ENCODE measurements at regions not wholly inside any gene's neighbourhood (a gene's known extent, or its start where the extent isn't known, plus 50 kb on each side); places are given as distances from the start of the nearest gene placed in this dataset.

- no peak overlapping the region for H3K4me3 Mint-ChIP-seq (ENCODE audit: low read depth)
- H3K4me1 Mint-ChIP-seq (ENCODE audit: low read depth) = no peaks in the 10 kb centered on the region
- no peaks in the 10 kb centered on the region for H3K27me3 Mint-ChIP-seq (ENCODE audit: low read depth)
- H3K36me3 Mint-ChIP-seq (ENCODE audit: low read depth) = no peaks in the 10 kb centered on the region
- peaks cover 8% of the 10 kb centered on the region for H3K9me3 Mint-ChIP-seq
- H3K27ac Mint-ChIP-seq = no peak overlapping the region
- DNase-seq (ENCODE audit: low spot score) = no peak
- intact Hi-C loops (cut with micrococcal nuclease) = no loop called here
Measured at GRCh38 chr7:81549484-81550016, 220.3 kb downstream of the HGF start.

GRCh38 chr7:81534996-81535395 lies 234.9 kb downstream of the HGF start:
- Mint-ChIP-seq H3K4me3 (ENCODE audit: low read depth) (no peak overlapping the region), H3K36me3 (ENCODE audit: low read depth) (no peaks in the 10 kb centered on the region), H3K27ac (no peak overlapping the region), H3K9me3 (no peaks in the 10 kb centered on the region), H3K4me1 (ENCODE audit: low read depth) (no peaks in the 10 kb centered on the region), H3K27me3 (ENCODE audit: low read depth) (no peaks in the 10 kb centered on the region)
- intact Hi-C loops (cut with micrococcal nuclease) = no loop called here
- DNase-seq (ENCODE audit: low spot score) = no peak

- Mint-ChIP-seq H3K4me1 (ENCODE audit: low read depth) (no peaks in the 10 kb centered on the region), H3K36me3 (ENCODE audit: low read depth) (no peaks in the 10 kb centered on the region), H3K27ac (no peak overlapping the region), H3K4me3 (ENCODE audit: low read depth) (no peak overlapping the region), H3K27me3 (ENCODE audit: low read depth) (no peaks in the 10 kb centered on the region), H3K9me3 (no peaks in the 10 kb centered on the region)
- DNase-seq (ENCODE audit: low spot score) = no peak
- intact Hi-C loops (cut with micrococcal nuclease) = no loop called here
Measured at GRCh38 chr7:81534446-81534845, 235.4 kb downstream of the HGF start.

GRCh38 chr7:81533931-81534330 lies 235.9 kb downstream of the HGF start:
- no peaks in the 10 kb centered on the region for H3K4me1 Mint-ChIP-seq (ENCODE audit: low read depth)
- intact Hi-C loops (cut with micrococcal nuclease) = no loop called here

GRCh38 chr7:81533426-81533825 lies 236.4 kb downstream of the HGF start:
- DNase-seq (ENCODE audit: low spot score) = no peak
- Mint-ChIP-seq H3K9me3 (no peaks in the 10 kb centered on the region), H3K4me1 (ENCODE audit: low read depth) (no peaks in the 10 kb centered on the region), H3K36me3 (ENCODE audit: low read depth) (no peaks in the 10 kb centered on the region), H3K27me3 (ENCODE audit: low read depth) (no peaks in the 10 kb centered on the region), H3K4me3 (ENCODE audit: low read depth) (no peak overlapping the region), H3K27ac (no peak overlapping the region)
- intact Hi-C loops (cut with micrococcal nuclease) = no loop called here

More at GRCh38 chr7:81533931-81534330, 235.9 kb downstream of the HGF start:
- DNase-seq (ENCODE audit: low spot score) = no peak
- H3K9me3 Mint-ChIP-seq = no peaks in the 10 kb centered on the region
- no peak overlapping the region for H3K4me3 Mint-ChIP-seq (ENCODE audit: low read depth)
- H3K36me3 Mint-ChIP-seq (ENCODE audit: low read depth) = no peaks in the 10 kb centered on the region
- H3K27ac Mint-ChIP-seq = no peak overlapping the region
- H3K27me3 Mint-ChIP-seq (ENCODE audit: low read depth) = no peaks in the 10 kb centered on the region

- Mint-ChIP-seq H3K4me1 (ENCODE audit: low read depth) (no peaks in the 10 kb centered on the region), H3K36me3 (ENCODE audit: low read depth) (no peaks in the 10 kb centered on the region), H3K27ac (no peak overlapping the region), H3K9me3 (no peaks in the 10 kb centered on the region), H3K27me3 (ENCODE audit: low read depth) (no peaks in the 10 kb centered on the region), H3K4me3 (ENCODE audit: low read depth) (no peak overlapping the region)
- DNase-seq (ENCODE audit: low spot score) = no peak
- intact Hi-C loops (cut with micrococcal nuclease) = no loop called here
Measured at GRCh38 chr7:81529785-81530184, 240.1 kb downstream of the HGF start.

GRCh38 chr7:81527651-81528050 lies 242.2 kb downstream of the HGF start:
- no peak for DNase-seq (ENCODE audit: low spot score)
- intact Hi-C loops (cut with micrococcal nuclease) = no loop called here
- Mint-ChIP-seq H3K27me3 (ENCODE audit: low read depth) (no peaks in the 10 kb centered on the region), H3K27ac (no peak overlapping the region), H3K36me3 (ENCODE audit: low read depth) (no peaks in the 10 kb centered on the region), H3K9me3 (no peaks in the 10 kb centered on the region), H3K4me3 (ENCODE audit: low read depth) (no peak overlapping the region), H3K4me1 (ENCODE audit: low read depth) (no peaks in the 10 kb centered on the region)

- Mint-ChIP-seq H3K4me3 (ENCODE audit: low read depth) (no peak overlapping the region), H3K4me1 (ENCODE audit: low read depth) (no peaks in the 10 kb centered on the region), H3K36me3 (ENCODE audit: low read depth) (no peaks in the 10 kb centered on the region), H3K9me3 (no peaks in the 10 kb centered on the region), H3K27ac (no peak overlapping the region), H3K27me3 (ENCODE audit: low read depth) (no peaks in the 10 kb centered on the region)
- no peak for DNase-seq (ENCODE audit: low spot score)
- intact Hi-C loops (cut with micrococcal nuclease) = no loop called here
Measured at GRCh38 chr7:81526971-81527370, 242.9 kb downstream of the HGF start.

GRCh38 chr7:81525841-81526240 lies 244.0 kb downstream of the HGF start:
- Mint-ChIP-seq H3K36me3 (ENCODE audit: low read depth) (no peaks in the 10 kb centered on the region), H3K27ac (no peak overlapping the region), H3K4me1 (ENCODE audit: low read depth) (no peaks in the 10 kb centered on the region), H3K27me3 (ENCODE audit: low read depth) (no peaks in the 10 kb centered on the region), H3K9me3 (no peaks in the 10 kb centered on the region), H3K4me3 (ENCODE audit: low read depth) (no peak overlapping the region)
- intact Hi-C loops (cut with micrococcal nuclease) = no loop called here
- no peak for DNase-seq (ENCODE audit: low spot score)

GRCh38 chr7:81519886-81520285 lies 250.0 kb downstream of the HGF start:
- Mint-ChIP-seq H3K27ac (no peak overlapping the region), H3K36me3 (ENCODE audit: low read depth) (no peaks in the 10 kb centered on the region)

GRCh38 chr7:81516898-81517297 lies 252.9 kb downstream of the HGF start:
- Mint-ChIP-seq H3K4me3 (ENCODE audit: low read depth) (no peak overlapping the region), H3K36me3 (ENCODE audit: low read depth) (no peaks in the 10 kb centered on the region), H3K27me3 (ENCODE audit: low read depth) (no peaks in the 10 kb centered on the region), H3K27ac (no peak overlapping the region), H3K4me1 (ENCODE audit: low read depth) (no peaks in the 10 kb centered on the region), H3K9me3 (no peaks in the 10 kb centered on the region)
- DNase-seq (ENCODE audit: low spot score) = no peak
- intact Hi-C loops (cut with micrococcal nuclease) = no loop called here

More at GRCh38 chr7:81519886-81520285, 250.0 kb downstream of the HGF start:
- DNase-seq (ENCODE audit: low spot score) = no peak
- no peak overlapping the region for H3K4me3 Mint-ChIP-seq (ENCODE audit: low read depth)
- no peaks in the 10 kb centered on the region for H3K4me1 Mint-ChIP-seq (ENCODE audit: low read depth)
- no peaks in the 10 kb centered on the region for H3K9me3 Mint-ChIP-seq
- intact Hi-C loops (cut with micrococcal nuclease) = no loop called here
- H3K27me3 Mint-ChIP-seq (ENCODE audit: low read depth) = no peaks in the 10 kb centered on the region

GRCh38 chr7:81515009-81515408 lies 254.8 kb downstream of the HGF start:
- H3K27ac Mint-ChIP-seq = no peak overlapping the region
- no peak overlapping the region for H3K4me3 Mint-ChIP-seq (ENCODE audit: low read depth)

GRCh38 chr7:81514546-81514945 lies 255.3 kb downstream of the HGF start:
- H3K4me1 Mint-ChIP-seq (ENCODE audit: low read depth) = no peaks in the 10 kb centered on the region
- no peaks in the 10 kb centered on the region for H3K27me3 Mint-ChIP-seq (ENCODE audit: low read depth)
- H3K27ac Mint-ChIP-seq = no peak overlapping the region
- intact Hi-C loops (cut with micrococcal nuclease) = no loop called here
- DNase-seq (ENCODE audit: low spot score) = no peak
- H3K4me3 Mint-ChIP-seq (ENCODE audit: low read depth) = no peak overlapping the region
- H3K36me3 Mint-ChIP-seq (ENCODE audit: low read depth) = no peaks in the 10 kb centered on the region
- H3K9me3 Mint-ChIP-seq = no peaks in the 10 kb centered on the region

More at GRCh38 chr7:81515009-81515408, 254.8 kb downstream of the HGF start:
- intact Hi-C loops (cut with micrococcal nuclease) = no loop called here
- Mint-ChIP-seq H3K27me3 (ENCODE audit: low read depth) (no peaks in the 10 kb centered on the region), H3K9me3 (no peaks in the 10 kb centered on the region), H3K4me1 (ENCODE audit: low read depth) (no peaks in the 10 kb centered on the region), H3K36me3 (ENCODE audit: low read depth) (no peaks in the 10 kb centered on the region)
- no peak for DNase-seq (ENCODE audit: low spot score)

- no peaks in the 10 kb centered on the region for H3K4me1 Mint-ChIP-seq (ENCODE audit: low read depth)
- intact Hi-C loops (cut with micrococcal nuclease) = no loop called here
- no peak for DNase-seq (ENCODE audit: low spot score)
- no peak overlapping the region for H3K4me3 Mint-ChIP-seq (ENCODE audit: low read depth)
- H3K36me3 Mint-ChIP-seq (ENCODE audit: low read depth) = no peaks in the 10 kb centered on the region
- no peak overlapping the region for H3K27ac Mint-ChIP-seq
- H3K27me3 Mint-ChIP-seq (ENCODE audit: low read depth) = no peaks in the 10 kb centered on the region
- no peaks in the 10 kb centered on the region for H3K9me3 Mint-ChIP-seq
Measured at GRCh38 chr7:81510122-81510521, 259.7 kb downstream of the HGF start.
